Progenitor cell of endocrine pancreas (in vitro differentiated cells): ENCODE measurements at regions not wholly inside any gene's neighbourhood (a gene's known extent, or its start where the extent isn't known, plus 50 kb on each side); places are given as distances from the start of the nearest gene placed in this dataset.
"Not testable (repeated sequence)": the region's sequence is repeated elsewhere in the genome, so short reads cannot be mapped to it uniquely, and the experiment has no call there.

Source experiments
- DNase-seq: peaks from one replicate; pipeline ENCODE4 v3.0.0; 2021; ENCODE audit warnings: low spot score; ENCODE audit not compliant: unreplicated experiment
- H3K27ac Mint-ChIP-seq: 2 replicates; pipeline ENCODE4 v1.8.0; 2021; ENCODE audit warnings: mild to moderate bottlenecking, moderate library complexity, mixed read lengths
- H3K27me3 Mint-ChIP-seq: 2 replicates; pipeline ENCODE4 v1.8.0; 2021; ENCODE audit warnings: mixed read lengths
- H3K36me3 Mint-ChIP-seq: 2 replicates; pipeline ENCODE4 v1.8.0; 2022; ENCODE audit warnings: mixed read lengths; ENCODE audit not compliant: insufficient read depth
- H3K4me1 Mint-ChIP-seq: 2 replicates; pipeline ENCODE4 v1.8.0; 2021; ENCODE audit warnings: low read depth, mixed read lengths
- H3K4me3 Mint-ChIP-seq: 2 replicates; pipeline ENCODE4 v1.8.0; 2021; ENCODE audit warnings: low read depth, mild to moderate bottlenecking, moderate library complexity, mixed read lengths
- H3K9me3 Mint-ChIP-seq: 2 replicates; pipeline ENCODE4 v1.8.0; 2021; ENCODE audit warnings: low read depth, mixed read lengths
- TF ChIP-seq, protein P1 (sequence below): fragments of 200-600 bp; sonication (generic); IDR thresholded peaks from one replicate; pipeline ENCODE4 v1.5.0; 2021; ENCODE audit warnings: antibody characterized with exemption, mild to moderate bottlenecking; ENCODE audit not compliant: unreplicated experiment

DNA sequence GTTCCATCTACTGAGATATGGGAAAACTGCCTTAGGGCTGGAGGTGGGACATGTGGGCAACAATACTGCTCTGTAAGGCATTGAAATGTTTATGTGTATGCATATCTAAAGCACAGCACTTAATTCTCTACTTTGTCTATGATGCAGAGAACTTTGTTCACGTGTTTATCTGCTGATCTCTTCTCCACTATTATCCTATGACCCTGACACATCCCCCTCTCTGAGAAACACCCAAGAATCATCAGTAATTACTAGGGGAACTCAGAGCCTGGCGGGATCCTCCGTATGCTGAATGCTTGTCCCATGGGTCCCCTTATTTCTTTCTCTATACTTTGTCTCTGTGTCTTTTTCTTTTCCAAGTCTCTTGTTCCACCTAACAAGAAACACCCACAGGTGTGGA is 63.8 kb downstream of the OR4A15 start:
- H3K4me1 Mint-ChIP-seq, H3K27ac Mint-ChIP-seq, H3K36me3 Mint-ChIP-seq, H3K27me3 Mint-ChIP-seq, DNase-seq, H3K4me3 Mint-ChIP-seq: not testable (repeated sequence)
- H3K9me3 Mint-ChIP-seq = peaks cover 41% of the 10 kb centered on the region

DNA sequence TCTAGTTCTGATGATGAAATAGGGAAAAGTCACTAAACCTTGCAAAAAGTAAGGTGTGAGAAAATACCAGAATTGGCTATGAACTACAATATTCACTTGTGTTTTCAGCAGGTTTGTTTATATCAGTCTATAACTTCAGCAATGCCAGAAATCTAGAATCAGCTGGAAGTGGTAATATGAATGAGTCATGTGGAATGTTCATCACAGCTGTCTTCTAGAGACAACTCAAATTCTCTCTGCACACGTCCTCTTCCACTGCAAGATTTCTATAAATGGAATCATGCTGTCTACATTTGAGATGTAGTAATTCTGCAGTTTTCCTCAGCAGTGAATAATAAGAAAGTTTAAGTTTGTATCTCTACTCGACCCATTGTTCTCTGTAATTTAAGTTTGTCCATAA is 89.9 kb downstream of the OR4A15 start:
- H3K4me3 Mint-ChIP-seq = no peak overlapping the region
- no peaks in the 10 kb centered on the region for H3K36me3 Mint-ChIP-seq
- DNase-seq = no peak
- TF ChIP-seq, protein P1, sequence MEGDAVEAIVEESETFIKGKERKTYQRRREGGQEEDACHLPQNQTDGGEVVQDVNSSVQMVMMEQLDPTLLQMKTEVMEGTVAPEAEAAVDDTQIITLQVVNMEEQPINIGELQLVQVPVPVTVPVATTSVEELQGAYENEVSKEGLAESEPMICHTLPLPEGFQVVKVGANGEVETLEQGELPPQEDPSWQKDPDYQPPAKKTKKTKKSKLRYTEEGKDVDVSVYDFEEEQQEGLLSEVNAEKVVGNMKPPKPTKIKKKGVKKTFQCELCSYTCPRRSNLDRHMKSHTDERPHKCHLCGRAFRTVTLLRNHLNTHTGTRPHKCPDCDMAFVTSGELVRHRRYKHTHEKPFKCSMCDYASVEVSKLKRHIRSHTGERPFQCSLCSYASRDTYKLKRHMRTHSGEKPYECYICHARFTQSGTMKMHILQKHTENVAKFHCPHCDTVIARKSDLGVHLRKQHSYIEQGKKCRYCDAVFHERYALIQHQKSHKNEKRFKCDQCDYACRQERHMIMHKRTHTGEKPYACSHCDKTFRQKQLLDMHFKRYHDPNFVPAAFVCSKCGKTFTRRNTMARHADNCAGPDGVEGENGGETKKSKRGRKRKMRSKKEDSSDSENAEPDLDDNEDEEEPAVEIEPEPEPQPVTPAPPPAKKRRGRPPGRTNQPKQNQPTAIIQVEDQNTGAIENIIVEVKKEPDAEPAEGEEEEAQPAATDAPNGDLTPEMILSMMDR = no peak
- H3K27ac Mint-ChIP-seq = no peak overlapping the region
- peaks cover 35% of the 10 kb centered on the region for H3K9me3 Mint-ChIP-seq
- no peaks in the 10 kb centered on the region for H3K4me1 Mint-ChIP-seq
- H3K27me3 Mint-ChIP-seq = no peaks in the 10 kb centered on the region

DNA sequence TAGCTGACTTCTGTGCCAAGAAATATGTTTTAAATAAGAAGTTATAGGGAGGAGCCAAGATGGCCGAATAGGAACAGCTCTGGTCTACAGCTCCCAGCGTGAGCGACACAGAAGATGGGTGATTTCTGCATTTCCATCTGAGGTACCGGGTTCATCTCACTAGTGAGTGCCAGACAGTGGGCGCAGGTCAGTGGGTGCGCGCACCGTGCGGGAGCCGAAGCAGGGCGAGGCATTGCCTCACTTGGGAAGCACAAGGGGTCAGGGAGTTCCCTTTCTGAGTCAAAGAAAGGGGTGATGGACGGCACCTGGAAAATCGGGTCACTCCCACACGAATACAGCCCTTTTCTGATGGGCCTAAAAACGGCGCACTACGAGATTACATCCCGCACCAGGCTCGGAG is 92.1 kb downstream of the OR4A15 start:
- not testable (repeated sequence) for H3K4me1 Mint-ChIP-seq, H3K36me3 Mint-ChIP-seq, H3K27ac Mint-ChIP-seq, H3K4me3 Mint-ChIP-seq, H3K27me3 Mint-ChIP-seq, DNase-seq
- H3K9me3 Mint-ChIP-seq = peaks cover 30% of the 10 kb centered on the region

DNA sequence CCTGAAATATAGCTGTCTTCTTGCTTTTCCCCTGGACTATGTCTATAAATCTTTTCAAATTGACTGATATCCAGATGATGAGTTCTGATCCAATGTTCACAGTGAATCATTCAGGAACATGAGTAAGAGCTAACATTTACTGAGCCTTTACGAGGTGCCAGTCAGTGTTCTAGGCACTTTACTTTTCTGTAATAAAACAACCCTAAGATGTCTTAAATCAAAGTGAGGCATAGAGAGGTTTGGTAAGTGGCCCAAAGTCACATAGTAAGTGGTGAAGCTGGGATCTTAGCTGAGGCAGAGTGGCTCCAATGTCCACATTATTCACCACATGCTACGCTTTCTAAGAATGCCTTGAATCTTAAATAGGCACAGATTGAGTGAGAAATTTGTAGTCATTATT is 79.9 kb upstream of the OR4C15 start:
- no peak for DNase-seq
- Mint-ChIP-seq H3K4me1 (no peaks in the 10 kb centered on the region), H3K27ac (no peak overlapping the region), H3K4me3 (no peak overlapping the region), H3K36me3 (no peaks in the 10 kb centered on the region), H3K27me3 (no peaks in the 10 kb centered on the region), H3K9me3 (peaks cover 45% of the 10 kb centered on the region)
- TF ChIP-seq, protein P1 = no peak

DNA sequence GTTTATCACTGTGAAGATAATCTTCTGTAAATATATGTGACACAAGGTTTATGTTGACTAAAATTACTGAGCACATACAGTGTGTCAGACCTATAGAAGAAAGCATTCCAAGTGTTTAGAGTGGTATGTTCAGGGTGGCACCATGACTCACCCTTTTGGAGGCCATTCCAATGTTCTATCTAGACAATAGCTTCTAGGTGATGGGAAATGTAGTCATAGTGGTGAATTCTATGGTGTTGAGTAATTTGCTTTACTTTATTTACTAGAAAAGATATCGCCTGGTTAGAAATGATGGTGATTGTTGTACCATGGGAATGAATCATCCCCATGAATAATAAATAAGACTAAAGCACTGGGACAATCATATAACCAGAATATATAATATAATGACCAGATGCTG is 72.9 kb upstream of the OR4C15 start:
- no peak for DNase-seq
- H3K4me3 Mint-ChIP-seq = no peak overlapping the region
- H3K4me1 Mint-ChIP-seq = no peaks in the 10 kb centered on the region
- TF ChIP-seq, protein P1 = no peak
- peaks cover 47% of the 10 kb centered on the region for H3K9me3 Mint-ChIP-seq
- no peaks in the 10 kb centered on the region for H3K27me3 Mint-ChIP-seq
- H3K36me3 Mint-ChIP-seq = no peaks in the 10 kb centered on the region
- H3K27ac Mint-ChIP-seq = no peak overlapping the region

DNA sequence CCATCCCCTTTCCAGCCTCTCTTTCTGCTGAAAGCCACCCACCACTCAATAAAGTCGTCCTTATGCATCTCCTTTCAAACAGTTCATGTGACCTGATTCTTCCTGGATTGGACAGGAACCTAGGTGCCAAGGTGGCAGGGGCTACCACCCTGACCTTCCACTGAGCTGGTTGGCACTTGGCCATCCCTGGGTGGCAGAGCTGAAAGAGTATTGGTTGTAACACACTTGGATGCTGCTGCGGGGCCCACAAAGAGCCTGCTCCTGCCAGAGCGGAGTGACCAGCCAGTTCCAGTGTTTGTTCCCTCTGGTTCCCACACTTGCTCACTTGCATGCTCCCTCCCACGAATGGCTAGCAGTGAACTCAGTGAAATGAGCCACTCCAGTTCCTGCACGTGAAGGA is 57.2 kb upstream of the OR4C15 start:
- Mint-ChIP-seq H3K4me3 (no peak overlapping the region), H3K9me3 (peaks cover 57% of the 10 kb centered on the region), H3K36me3 (peaks cover 4% of the 10 kb centered on the region), H3K27ac (no peak overlapping the region), H3K4me1 (no peaks in the 10 kb centered on the region), H3K27me3 (no peaks in the 10 kb centered on the region)
- TF ChIP-seq, protein P1 = no peak
- DNase-seq = no peak
